ENCODE measurements at regions not wholly inside any gene's neighbourhood (a gene's known extent, or its start where the extent isn't known, plus 50 kb on each side); places are given as distances from the start of the nearest gene placed in this dataset.
"Not testable (repeated sequence)": the region's sequence is repeated elsewhere in the genome, so short reads cannot be mapped to it uniquely, and the experiment has no call there.

- no peaks in the 10 kb centered on the region for H3K27me3 Mint-ChIP-seq (ENCODE audit: low read depth)
- TF ChIP-seq CTCF (IDR thresholded peaks at IDR 0.05; ENCODE audit: unreplicated experiment in 3 of 3), result no peak
- H3K36me3 Mint-ChIP-seq (ENCODE audit: low read depth), result no peaks in the 10 kb centered on the region
- H3K4me1 Mint-ChIP-seq, result no peaks in the 10 kb centered on the region
- no peak overlapping the region for H3K27ac Mint-ChIP-seq
- no peaks in the 10 kb centered on the region for H3K9me3 Mint-ChIP-seq
- H3K4me3 Mint-ChIP-seq, result no peak overlapping the region
Observed at GRCh38 chr4:43587758-43588157, 695.2 kb downstream of the GRXCR1 start.

GRCh38 chr4:43607400-43607799, 714.9 kb downstream of the GRXCR1 start:
- H3K27ac Mint-ChIP-seq, result no peak overlapping the region
- no peaks in the 10 kb centered on the region for H3K27me3 Mint-ChIP-seq (ENCODE audit: low read depth)
- H3K9me3 Mint-ChIP-seq, result no peaks in the 10 kb centered on the region
- H3K4me3 Mint-ChIP-seq, result no peak overlapping the region
- no peak for TF ChIP-seq CTCF (IDR thresholded peaks at IDR 0.05; ENCODE audit: unreplicated experiment in 3 of 3)
- no peaks in the 10 kb centered on the region for H3K36me3 Mint-ChIP-seq (ENCODE audit: low read depth)
- no peaks in the 10 kb centered on the region for H3K4me1 Mint-ChIP-seq

- TF ChIP-seq CTCF (IDR thresholded peaks at IDR 0.05; ENCODE audit: unreplicated experiment in 3 of 3), result no peak
- Mint-ChIP-seq H3K27ac (no peak overlapping the region), H3K36me3 (ENCODE audit: low read depth) (no peaks in the 10 kb centered on the region), H3K27me3 (ENCODE audit: low read depth) (no peaks in the 10 kb centered on the region), H3K9me3 (no peaks in the 10 kb centered on the region), H3K4me1 (no peaks in the 10 kb centered on the region), H3K4me3 (no peak overlapping the region)
Observed at GRCh38 chr4:43607827-43608461, 715.4 kb downstream of the GRXCR1 start.

- no peaks in the 10 kb centered on the region for H3K36me3 Mint-ChIP-seq (ENCODE audit: low read depth)
- H3K4me1 Mint-ChIP-seq, result no peaks in the 10 kb centered on the region
- no peak overlapping the region for H3K27ac Mint-ChIP-seq
- TF ChIP-seq CTCF (IDR thresholded peaks at IDR 0.05; ENCODE audit: unreplicated experiment in 3 of 3), result no peak
- peaks cover 7% of the 10 kb centered on the region for H3K9me3 Mint-ChIP-seq
- H3K4me3 Mint-ChIP-seq, result no peak overlapping the region
- H3K27me3 Mint-ChIP-seq (ENCODE audit: low read depth), result no peaks in the 10 kb centered on the region
Observed at GRCh38 chr4:43619219-43619618, 726.7 kb downstream of the GRXCR1 start.

- not testable (repeated sequence) for H3K27ac Mint-ChIP-seq; H3K36me3 Mint-ChIP-seq (ENCODE audit: low read depth); H3K4me1 Mint-ChIP-seq; H3K27me3 Mint-ChIP-seq (ENCODE audit: low read depth); H3K4me3 Mint-ChIP-seq
- H3K9me3 Mint-ChIP-seq, result peaks cover 11% of the 10 kb centered on the region
Observed at GRCh38 chr4:43637893-43638292, 745.4 kb downstream of the GRXCR1 start.

- no peaks in the 10 kb centered on the region for H3K27me3 Mint-ChIP-seq (ENCODE audit: low read depth)
- no peak for TF ChIP-seq CTCF (IDR thresholded peaks at IDR 0.05; ENCODE audit: unreplicated experiment in 3 of 3)
- H3K27ac Mint-ChIP-seq, result no peak overlapping the region
- H3K4me3 Mint-ChIP-seq, result no peak overlapping the region
- H3K4me1 Mint-ChIP-seq, result no peaks in the 10 kb centered on the region
- peaks cover 6% of the 10 kb centered on the region for H3K9me3 Mint-ChIP-seq
- no peaks in the 10 kb centered on the region for H3K36me3 Mint-ChIP-seq (ENCODE audit: low read depth)
Observed at GRCh38 chr4:43651991-43652390, 759.5 kb downstream of the GRXCR1 start.

GRCh38 chr4:43659547-43659946, 767.0 kb downstream of the GRXCR1 start:
- H3K27me3 Mint-ChIP-seq (ENCODE audit: low read depth); H3K4me3 Mint-ChIP-seq; H3K4me1 Mint-ChIP-seq; H3K9me3 Mint-ChIP-seq; H3K36me3 Mint-ChIP-seq (ENCODE audit: low read depth); H3K27ac Mint-ChIP-seq: not testable (repeated sequence)

- not testable (repeated sequence) for H3K4me3 Mint-ChIP-seq; H3K27ac Mint-ChIP-seq; H3K27me3 Mint-ChIP-seq (ENCODE audit: low read depth); H3K36me3 Mint-ChIP-seq (ENCODE audit: low read depth); H3K9me3 Mint-ChIP-seq; H3K4me1 Mint-ChIP-seq
Observed at GRCh38 chr4:43672265-43672885, 776.2 kb downstream of the KCTD8 start.
